ENCODE measurements at regions not wholly inside any gene's neighbourhood (a gene's known extent, or its start where the extent isn't known, plus 50 kb on each side); places are given as distances from the start of the nearest gene placed in this dataset.

DNA sequence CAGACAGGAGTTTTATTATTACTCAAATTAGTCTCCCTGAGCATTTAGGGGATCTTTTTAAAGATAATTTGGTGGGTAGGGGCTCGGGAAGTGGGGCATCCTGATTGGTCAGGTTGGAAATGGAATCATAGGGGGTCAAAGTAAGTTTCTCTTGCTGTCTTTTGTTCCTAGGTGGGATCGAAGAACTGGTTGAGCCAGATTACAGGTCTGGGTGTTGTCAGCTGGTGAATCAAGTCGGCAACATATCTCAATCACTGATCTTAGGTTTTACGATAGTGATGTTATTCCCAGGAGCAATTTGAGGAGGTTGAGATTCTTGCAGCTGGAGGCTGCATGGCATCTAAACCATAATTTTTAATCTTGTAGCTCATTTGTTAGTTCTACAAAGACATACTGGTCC is 629.5 kb upstream of the AMOT start:
- no peak overlapping the region for H3K4me3 ChIP-seq (ENCODE audit: low read depth, low read length)
- no peak overlapping the region for H3K27ac ChIP-seq (ENCODE audit: extremely low read depth, low read depth, low read length)
- ChIA-PET CTCF (interaction anchor here (0.5 kb wide), 1 partner anchor 28 kb away, joined by 3 read pairs; no protein-coding TSS in a partner anchor), POLR2A (no interaction called here)
- H3K36me3 ChIP-seq (ENCODE audit: control insufficient read depth in 2 of 2, insufficient read depth in 1 of 2, low read length in 2 of 2): no peaks in the 10 kb centered on the region
- TF ChIP-seq BCL11B (tag by site-specific recombination; IDR thresholded peaks at IDR 0.05; ENCODE audit: low read depth) (no peak), HOXA7 (CRISPR knock-in tag; IDR thresholded peaks at IDR 0.05; ENCODE audit: borderline replicate concordance) (no peak)
- H3K9me3 ChIP-seq (ENCODE audit: control insufficient read depth, insufficient read depth, low read depth, low read length): no peaks in the 10 kb centered on the region
- no peaks in the 10 kb centered on the region for H3K4me1 ChIP-seq (ENCODE audit: control insufficient read depth, insufficient read depth, low read length)

DNA sequence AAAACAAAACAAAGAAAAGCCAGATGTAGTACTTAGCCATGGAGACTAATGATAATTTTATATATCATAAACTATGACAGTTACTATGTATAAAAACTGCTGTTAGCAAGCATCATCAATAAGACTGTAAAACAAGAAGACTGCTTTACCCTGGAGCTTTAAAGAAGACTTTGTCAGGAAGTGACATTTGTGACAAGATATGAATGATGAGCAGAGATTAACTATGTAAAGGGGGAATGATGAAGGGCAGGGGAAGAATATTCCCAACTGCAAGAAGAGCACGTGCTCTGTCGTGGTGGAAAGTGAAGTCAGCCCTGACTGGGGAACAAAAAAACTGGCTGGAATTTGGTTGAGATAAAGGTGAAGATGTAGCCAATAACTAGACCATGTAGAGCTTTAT is 617.1 kb upstream of the AMOT start:
- Histone ChIP-seq H3K4me1 (ENCODE audit: control insufficient read depth, insufficient read depth, low read length) (no peaks in the 10 kb centered on the region), H3K36me3 (ENCODE audit: control insufficient read depth in 2 of 2, insufficient read depth in 1 of 2, low read length in 2 of 2) (no peaks in the 10 kb centered on the region), H3K9me3 (ENCODE audit: control insufficient read depth, insufficient read depth, low read depth, low read length) (no peaks in the 10 kb centered on the region), H3K4me3 (ENCODE audit: low read depth, low read length) (no peak overlapping the region), H3K27ac (ENCODE audit: extremely low read depth, low read depth, low read length) (no peak overlapping the region)
- ChIA-PET POLR2A (no interaction called here), CTCF (no interaction called here)
- TF ChIP-seq, protein P1, sequence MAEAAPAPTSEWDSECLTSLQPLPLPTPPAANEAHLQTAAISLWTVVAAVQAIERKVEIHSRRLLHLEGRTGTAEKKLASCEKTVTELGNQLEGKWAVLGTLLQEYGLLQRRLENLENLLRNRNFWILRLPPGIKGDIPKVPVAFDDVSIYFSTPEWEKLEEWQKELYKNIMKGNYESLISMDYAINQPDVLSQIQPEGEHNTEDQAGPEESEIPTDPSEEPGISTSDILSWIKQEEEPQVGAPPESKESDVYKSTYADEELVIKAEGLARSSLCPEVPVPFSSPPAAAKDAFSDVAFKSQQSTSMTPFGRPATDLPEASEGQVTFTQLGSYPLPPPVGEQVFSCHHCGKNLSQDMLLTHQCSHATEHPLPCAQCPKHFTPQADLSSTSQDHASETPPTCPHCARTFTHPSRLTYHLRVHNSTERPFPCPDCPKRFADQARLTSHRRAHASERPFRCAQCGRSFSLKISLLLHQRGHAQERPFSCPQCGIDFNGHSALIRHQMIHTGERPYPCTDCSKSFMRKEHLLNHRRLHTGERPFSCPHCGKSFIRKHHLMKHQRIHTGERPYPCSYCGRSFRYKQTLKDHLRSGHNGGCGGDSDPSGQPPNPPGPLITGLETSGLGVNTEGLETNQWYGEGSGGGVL (tag by site-specific recombination; IDR thresholded peaks at IDR 0.05): no peak
- TF ChIP-seq, protein P2, sequence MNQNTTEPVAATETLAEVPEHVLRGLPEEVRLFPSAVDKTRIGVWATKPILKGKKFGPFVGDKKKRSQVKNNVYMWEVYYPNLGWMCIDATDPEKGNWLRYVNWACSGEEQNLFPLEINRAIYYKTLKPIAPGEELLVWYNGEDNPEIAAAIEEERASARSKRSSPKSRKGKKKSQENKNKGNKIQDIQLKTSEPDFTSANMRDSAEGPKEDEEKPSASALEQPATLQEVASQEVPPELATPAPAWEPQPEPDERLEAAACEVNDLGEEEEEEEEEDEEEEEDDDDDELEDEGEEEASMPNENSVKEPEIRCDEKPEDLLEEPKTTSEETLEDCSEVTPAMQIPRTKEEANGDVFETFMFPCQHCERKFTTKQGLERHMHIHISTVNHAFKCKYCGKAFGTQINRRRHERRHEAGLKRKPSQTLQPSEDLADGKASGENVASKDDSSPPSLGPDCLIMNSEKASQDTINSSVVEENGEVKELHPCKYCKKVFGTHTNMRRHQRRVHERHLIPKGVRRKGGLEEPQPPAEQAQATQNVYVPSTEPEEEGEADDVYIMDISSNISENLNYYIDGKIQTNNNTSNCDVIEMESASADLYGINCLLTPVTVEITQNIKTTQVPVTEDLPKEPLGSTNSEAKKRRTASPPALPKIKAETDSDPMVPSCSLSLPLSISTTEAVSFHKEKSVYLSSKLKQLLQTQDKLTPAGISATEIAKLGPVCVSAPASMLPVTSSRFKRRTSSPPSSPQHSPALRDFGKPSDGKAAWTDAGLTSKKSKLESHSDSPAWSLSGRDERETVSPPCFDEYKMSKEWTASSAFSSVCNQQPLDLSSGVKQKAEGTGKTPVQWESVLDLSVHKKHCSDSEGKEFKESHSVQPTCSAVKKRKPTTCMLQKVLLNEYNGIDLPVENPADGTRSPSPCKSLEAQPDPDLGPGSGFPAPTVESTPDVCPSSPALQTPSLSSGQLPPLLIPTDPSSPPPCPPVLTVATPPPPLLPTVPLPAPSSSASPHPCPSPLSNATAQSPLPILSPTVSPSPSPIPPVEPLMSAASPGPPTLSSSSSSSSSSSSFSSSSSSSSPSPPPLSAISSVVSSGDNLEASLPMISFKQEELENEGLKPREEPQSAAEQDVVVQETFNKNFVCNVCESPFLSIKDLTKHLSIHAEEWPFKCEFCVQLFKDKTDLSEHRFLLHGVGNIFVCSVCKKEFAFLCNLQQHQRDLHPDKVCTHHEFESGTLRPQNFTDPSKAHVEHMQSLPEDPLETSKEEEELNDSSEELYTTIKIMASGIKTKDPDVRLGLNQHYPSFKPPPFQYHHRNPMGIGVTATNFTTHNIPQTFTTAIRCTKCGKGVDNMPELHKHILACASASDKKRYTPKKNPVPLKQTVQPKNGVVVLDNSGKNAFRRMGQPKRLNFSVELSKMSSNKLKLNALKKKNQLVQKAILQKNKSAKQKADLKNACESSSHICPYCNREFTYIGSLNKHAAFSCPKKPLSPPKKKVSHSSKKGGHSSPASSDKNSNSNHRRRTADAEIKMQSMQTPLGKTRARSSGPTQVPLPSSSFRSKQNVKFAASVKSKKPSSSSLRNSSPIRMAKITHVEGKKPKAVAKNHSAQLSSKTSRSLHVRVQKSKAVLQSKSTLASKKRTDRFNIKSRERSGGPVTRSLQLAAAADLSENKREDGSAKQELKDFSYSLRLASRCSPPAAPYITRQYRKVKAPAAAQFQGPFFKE (tag by site-specific recombination; IDR thresholded peaks at IDR 0.05; ENCODE audit: borderline replicate concordance): no peak
- TF ChIP-seq ZNF791 (tag by site-specific recombination; IDR thresholded peaks at IDR 0.05): no peak
- TF ChIP-seq SETDB1 (IDR thresholded peaks at IDR 0.05; ENCODE audit: insufficient read length, low read length): no peak
- TF ChIP-seq ZNF423 (tag by site-specific recombination; IDR thresholded peaks at IDR 0.05): no peak
- TF ChIP-seq, protein P3, sequence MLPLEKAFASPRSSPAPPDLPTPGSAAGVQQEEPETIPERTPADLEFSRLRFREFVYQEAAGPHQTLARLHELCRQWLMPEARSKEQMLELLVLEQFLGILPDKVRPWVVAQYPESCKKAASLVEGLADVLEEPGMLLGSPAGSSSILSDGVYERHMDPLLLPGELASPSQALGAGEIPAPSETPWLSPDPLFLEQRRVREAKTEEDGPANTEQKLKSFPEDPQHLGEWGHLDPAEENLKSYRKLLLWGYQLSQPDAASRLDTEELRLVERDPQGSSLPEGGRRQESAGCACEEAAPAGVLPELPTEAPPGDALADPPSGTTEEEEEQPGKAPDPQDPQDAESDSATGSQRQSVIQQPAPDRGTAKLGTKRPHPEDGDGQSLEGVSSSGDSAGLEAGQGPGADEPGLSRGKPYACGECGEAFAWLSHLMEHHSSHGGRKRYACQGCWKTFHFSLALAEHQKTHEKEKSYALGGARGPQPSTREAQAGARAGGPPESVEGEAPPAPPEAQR (tag by site-specific recombination; IDR thresholded peaks at IDR 0.05): no peak
- TF ChIP-seq ZNF23 (tag by site-specific recombination; IDR thresholded peaks at IDR 0.05; ENCODE audit: borderline replicate concordance): no peak
- TF ChIP-seq ZNF670 (tag by site-specific recombination; IDR thresholded peaks at IDR 0.05; ENCODE audit: low read depth): no peak
- TF ChIP-seq ZNF571 (tag by site-specific recombination; IDR thresholded peaks at IDR 0.05): no peak
- no peak for TF ChIP-seq ZNF157 (tag by site-specific recombination; IDR thresholded peaks at IDR 0.05)
- TF ChIP-seq ZNF175 (tag by site-specific recombination; IDR thresholded peaks at IDR 0.05): no peak
- TF ChIP-seq REPIN1 (tag by site-specific recombination; IDR thresholded peaks at IDR 0.05; ENCODE audit: low read depth): no peak
- TF ChIP-seq ZNF302 (tag by site-specific recombination; IDR thresholded peaks at IDR 0.05; ENCODE audit: low read depth): no peak
- TF ChIP-seq ZNF311 (tag by site-specific recombination; IDR thresholded peaks at IDR 0.05; ENCODE audit: borderline replicate concordance): no peak
- TF ChIP-seq FEZF1 (tag by site-specific recombination; IDR thresholded peaks at IDR 0.05): no peak
- no peak for TF ChIP-seq SP3 (tag by site-specific recombination; IDR thresholded peaks at IDR 0.05)
- TF ChIP-seq ZBTB8A (tag by site-specific recombination; IDR thresholded peaks at IDR 0.05): no peak
- TF ChIP-seq ZNF521 (tag by site-specific recombination; IDR thresholded peaks at IDR 0.05): no peak
- TF ChIP-seq ZNF341 (tag by site-specific recombination; IDR thresholded peaks at IDR 0.05; ENCODE audit: low read depth): no peak
- no peak for TF ChIP-seq ZNF140 (tag by site-specific recombination; IDR thresholded peaks at IDR 0.05)

Data from HEK293 (cell line).